Brain microvascular endothelial cell (primary cell): ENCODE measurements at regions not wholly inside any gene's neighbourhood (a gene's known extent, or its start where the extent isn't known, plus 50 kb on each side); places are given as distances from the start of the nearest gene placed in this dataset.

Experiments
- DNase-seq: peaks from one replicate; pipeline ENCODE4 v3.0.0-alpha.2; 2020
- H3K27ac ChIP-seq: fragments of 250-450 bp; sonication (Bioruptor Pico); 2 replicates; pipeline ENCODE4 v1.5.1; 2020; ENCODE audit warnings: mild to moderate bottlenecking, moderate library complexity
- H3K27me3 ChIP-seq: fragments of 250-450 bp; sonication (Bioruptor Pico); replicated peaks from 2 replicates; pipeline ENCODE4 v1.5.1; 2020; ENCODE audit warnings: mild to moderate bottlenecking
- H3K36me3 ChIP-seq: fragments of 250-450 bp; sonication (Bioruptor Pico); replicated peaks from 2 replicates; pipeline ENCODE4 v1.5.1; 2020; ENCODE audit warnings: mild to moderate bottlenecking
- H3K4me3 ChIP-seq: 2 replicates; pipeline ENCODE4 v1.5.1; 2011; ENCODE audit warnings: low read depth, mild to moderate bottlenecking, control low read depth, low read length, moderate library complexity
- in situ Hi-C: cut with HindIII; loops from 2 replicates; pipeline ENCODE4 v1.10.0; 2017; ENCODE audit warnings: low sequenced_read_pairs, low pct_ligation_motif_present
- TF ChIP-seq, protein P1 (sequence below): IDR thresholded peaks from 2 replicates; pipeline ENCODE4 v1.5.1; 2011; ENCODE audit warnings: low read depth, mild to moderate bottlenecking, moderate library complexity, low read length, control low read depth, inconsistent platforms; ENCODE audit errors: missing control alignments

DNA sequence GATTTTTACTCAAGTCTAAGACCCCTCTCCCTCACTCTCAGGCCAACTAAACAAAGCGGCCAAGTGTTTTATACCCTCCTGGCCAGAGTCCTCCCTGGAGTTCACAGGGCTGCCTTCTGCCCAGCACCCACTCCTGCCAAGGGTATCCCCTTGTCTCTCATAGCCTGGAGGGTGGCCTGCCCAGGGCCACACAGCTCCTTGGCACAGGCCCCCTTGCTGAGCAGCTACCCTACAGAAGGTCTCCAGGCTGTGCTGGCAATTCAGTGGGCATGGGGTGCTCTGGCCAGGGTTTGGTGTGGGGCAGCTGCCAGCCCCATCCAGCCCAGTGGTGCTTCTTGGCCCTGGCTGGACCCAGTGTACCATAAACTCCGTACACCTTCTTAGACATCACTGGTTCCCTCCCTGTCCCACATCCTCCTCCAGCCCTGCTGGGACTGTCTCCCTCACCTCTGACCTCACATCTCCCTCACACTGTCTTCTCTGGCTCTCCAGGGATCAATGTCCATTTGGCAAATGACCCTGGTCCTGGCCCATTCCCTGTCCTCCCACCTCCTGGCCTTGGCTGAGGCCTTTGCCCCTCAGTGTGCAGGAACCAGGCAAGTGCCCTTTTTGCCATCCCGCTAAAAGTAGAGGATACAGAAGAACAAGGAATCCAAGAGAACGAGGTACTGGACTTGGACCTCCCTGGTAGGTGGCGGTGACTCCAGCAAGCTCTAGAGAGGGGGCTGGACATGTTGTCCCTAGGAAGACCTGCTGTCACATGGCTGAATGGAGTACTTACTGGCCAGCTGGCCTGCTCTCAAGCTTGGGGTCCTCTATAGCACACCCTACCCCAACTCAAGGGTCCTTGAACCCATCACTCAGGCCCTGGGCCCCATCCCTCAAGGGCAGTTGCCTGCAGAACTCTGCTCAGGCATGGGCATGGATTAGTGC lies 50.0 kb upstream of the TRPM1 start:
- in situ Hi-C loops, result no loop called here
- TF ChIP-seq, protein P1, sequence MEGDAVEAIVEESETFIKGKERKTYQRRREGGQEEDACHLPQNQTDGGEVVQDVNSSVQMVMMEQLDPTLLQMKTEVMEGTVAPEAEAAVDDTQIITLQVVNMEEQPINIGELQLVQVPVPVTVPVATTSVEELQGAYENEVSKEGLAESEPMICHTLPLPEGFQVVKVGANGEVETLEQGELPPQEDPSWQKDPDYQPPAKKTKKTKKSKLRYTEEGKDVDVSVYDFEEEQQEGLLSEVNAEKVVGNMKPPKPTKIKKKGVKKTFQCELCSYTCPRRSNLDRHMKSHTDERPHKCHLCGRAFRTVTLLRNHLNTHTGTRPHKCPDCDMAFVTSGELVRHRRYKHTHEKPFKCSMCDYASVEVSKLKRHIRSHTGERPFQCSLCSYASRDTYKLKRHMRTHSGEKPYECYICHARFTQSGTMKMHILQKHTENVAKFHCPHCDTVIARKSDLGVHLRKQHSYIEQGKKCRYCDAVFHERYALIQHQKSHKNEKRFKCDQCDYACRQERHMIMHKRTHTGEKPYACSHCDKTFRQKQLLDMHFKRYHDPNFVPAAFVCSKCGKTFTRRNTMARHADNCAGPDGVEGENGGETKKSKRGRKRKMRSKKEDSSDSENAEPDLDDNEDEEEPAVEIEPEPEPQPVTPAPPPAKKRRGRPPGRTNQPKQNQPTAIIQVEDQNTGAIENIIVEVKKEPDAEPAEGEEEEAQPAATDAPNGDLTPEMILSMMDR, result no peak
- H3K4me3 ChIP-seq, result no peak overlapping the region
- no peaks in the 10 kb centered on the region for H3K27me3 ChIP-seq
- no peak for DNase-seq
- H3K36me3 ChIP-seq, result no peaks in the 10 kb centered on the region
- H3K27ac ChIP-seq, result no peak overlapping the region

DNA sequence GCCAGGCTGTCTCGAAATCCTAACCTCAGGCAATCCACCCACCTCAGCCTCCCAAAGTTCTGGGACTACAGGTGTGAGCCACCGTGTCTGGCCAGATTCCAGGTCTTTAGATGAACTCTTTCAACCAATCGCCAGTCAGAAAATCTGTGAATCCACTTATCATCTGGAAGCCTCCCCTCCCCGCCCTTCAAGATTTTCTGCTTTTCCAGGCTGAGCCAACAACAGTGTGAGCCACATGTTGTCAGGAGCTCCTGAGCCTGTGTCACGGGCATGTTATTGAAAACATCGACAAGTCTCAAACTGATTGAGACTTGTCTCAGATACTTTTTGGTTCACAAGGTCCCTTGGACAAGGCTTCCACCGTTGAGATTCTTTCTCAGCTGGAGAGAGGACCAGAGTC lies 52.0 kb upstream of the TRPM1 start:
- in situ Hi-C loops, result no loop called here
- TF ChIP-seq, protein P1, result no peak
- DNase-seq, result no peak
- Histone ChIP-seq H3K27ac (no peak overlapping the region), H3K27me3 (no peaks in the 10 kb centered on the region), H3K36me3 (no peaks in the 10 kb centered on the region), H3K4me3 (no peak overlapping the region)

- DNase-seq, result no peak
- in situ Hi-C loops, result no loop called here
- TF ChIP-seq, protein P1, result no peak
These were observed 53.6 kb upstream of the TRPM1 start for GRCh38 chr15:31155151-31155550.

DNA sequence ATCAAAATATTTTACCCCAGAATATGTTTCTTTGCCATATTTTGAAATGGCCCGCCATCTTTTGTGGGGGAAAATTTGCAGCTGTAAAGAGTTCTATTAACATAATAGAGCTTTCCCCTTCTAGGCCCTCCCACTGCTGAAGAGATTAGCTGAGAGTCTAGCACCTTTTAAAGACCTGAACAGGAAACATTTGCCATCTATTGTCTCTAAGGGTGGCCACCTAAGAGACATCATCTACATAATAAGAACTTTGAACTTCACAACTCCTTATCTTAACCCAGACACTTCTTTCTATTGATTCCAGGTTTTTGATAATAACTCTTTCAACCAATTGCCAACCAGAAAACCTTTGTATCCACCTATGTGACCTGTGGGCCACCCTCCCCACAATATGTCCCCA lies 54.7 kb upstream of the TRPM1 start:
- no peaks in the 10 kb centered on the region for H3K27me3 ChIP-seq
- TF ChIP-seq, protein P1, result no peak
- H3K27ac ChIP-seq, result no peak overlapping the region
- H3K4me3 ChIP-seq, result no peak overlapping the region
- DNase-seq, result no peak
- in situ Hi-C loops, result no loop called here
- H3K36me3 ChIP-seq, result no peaks in the 10 kb centered on the region

More at GRCh38 chr15:31155151-31155550, 53.6 kb upstream of the TRPM1 start:
- H3K27me3 ChIP-seq, result no peaks in the 10 kb centered on the region
- H3K27ac ChIP-seq, result no peak overlapping the region
- no peak overlapping the region for H3K4me3 ChIP-seq
- no peaks in the 10 kb centered on the region for H3K36me3 ChIP-seq

DNA sequence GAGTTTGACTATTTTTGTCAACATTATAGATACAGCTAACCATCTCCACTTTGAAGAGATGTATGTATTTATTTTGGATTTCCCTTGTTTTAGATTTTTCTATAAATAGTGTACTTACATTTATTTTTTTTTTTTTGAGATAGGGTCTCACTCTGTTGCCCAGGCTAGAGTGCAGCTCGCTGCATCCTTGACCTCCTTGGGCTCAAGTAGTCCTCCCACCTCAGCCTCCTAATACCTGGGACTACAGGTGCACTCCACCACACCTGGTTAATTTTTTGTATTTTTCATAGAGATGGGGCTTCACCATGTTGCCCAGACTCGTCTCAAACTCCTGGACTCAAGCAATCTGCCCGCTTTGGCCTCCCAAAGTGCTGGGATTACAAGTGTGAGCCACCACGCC lies 55.3 kb upstream of the TRPM1 start:
- TF ChIP-seq, protein P1, result no peak
- Histone ChIP-seq H3K4me3 (no peak overlapping the region), H3K36me3 (no peaks in the 10 kb centered on the region), H3K27ac (no peak overlapping the region), H3K27me3 (no peaks in the 10 kb centered on the region)
- DNase-seq, result no peak
- in situ Hi-C loops, result no loop called here

DNA sequence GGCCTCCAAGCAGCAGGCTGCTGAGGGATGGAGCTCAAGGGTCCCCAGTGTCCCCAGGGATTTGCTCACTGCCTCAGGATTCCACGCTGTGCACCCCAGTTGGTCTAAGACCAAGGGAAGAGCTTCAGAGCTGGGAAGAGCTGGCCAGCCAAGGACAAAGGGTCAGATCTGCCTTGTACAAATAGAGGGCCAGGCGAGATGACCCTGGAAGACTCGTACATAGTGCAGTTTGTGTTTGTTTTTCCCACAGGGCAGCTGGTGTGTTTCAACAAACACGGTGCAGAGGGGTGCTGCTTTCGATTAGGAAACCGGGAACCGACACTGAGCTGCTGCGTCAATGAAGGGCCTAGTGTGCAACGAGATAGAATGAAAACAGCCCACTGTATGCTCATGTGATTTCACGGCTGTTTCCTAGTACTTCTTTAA lies 56.1 kb upstream of the TRPM1 start:
- TF ChIP-seq, protein P1, result no peak
- in situ Hi-C loops, result no loop called here
- Histone ChIP-seq H3K27ac (no peak overlapping the region), H3K36me3 (no peaks in the 10 kb centered on the region), H3K4me3 (no peak overlapping the region), H3K27me3 (no peaks in the 10 kb centered on the region)
- DNase-seq, result no peak
